ENCODE measurements at regions not wholly inside any gene's neighbourhood (a gene's known extent, or its start where the extent isn't known, plus 50 kb on each side); places are given as distances from the start of the nearest gene placed in this dataset.

DNA sequence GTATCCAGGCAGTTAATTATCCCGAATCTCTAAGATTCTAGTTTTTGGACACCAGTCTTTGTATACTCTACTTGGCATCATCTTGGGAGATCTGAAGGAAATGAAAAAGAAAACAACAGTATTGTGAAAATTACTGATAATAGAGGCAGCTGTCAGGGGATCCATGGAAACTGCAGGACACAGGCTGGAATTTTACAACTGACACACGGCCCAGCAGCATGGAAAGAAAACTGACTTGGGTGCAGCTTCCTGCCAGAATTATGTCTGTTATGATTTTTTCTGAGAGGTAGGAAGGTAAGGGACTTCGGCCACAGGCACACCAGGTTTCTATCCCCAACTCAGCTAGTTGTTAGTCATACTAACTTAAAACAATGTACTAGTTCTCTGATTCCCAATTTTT, 57.7 kb upstream of the ERBB4 start:
- TF ChIP-seq, protein P1, sequence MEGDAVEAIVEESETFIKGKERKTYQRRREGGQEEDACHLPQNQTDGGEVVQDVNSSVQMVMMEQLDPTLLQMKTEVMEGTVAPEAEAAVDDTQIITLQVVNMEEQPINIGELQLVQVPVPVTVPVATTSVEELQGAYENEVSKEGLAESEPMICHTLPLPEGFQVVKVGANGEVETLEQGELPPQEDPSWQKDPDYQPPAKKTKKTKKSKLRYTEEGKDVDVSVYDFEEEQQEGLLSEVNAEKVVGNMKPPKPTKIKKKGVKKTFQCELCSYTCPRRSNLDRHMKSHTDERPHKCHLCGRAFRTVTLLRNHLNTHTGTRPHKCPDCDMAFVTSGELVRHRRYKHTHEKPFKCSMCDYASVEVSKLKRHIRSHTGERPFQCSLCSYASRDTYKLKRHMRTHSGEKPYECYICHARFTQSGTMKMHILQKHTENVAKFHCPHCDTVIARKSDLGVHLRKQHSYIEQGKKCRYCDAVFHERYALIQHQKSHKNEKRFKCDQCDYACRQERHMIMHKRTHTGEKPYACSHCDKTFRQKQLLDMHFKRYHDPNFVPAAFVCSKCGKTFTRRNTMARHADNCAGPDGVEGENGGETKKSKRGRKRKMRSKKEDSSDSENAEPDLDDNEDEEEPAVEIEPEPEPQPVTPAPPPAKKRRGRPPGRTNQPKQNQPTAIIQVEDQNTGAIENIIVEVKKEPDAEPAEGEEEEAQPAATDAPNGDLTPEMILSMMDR (IDR thresholded peaks at IDR 0.05), result no peak
- no peak for TF ChIP-seq POLR2A (IDR thresholded peaks at IDR 0.05)
